ENCODE measurements at regions not wholly inside any gene's neighbourhood (a gene's known extent, or its start where the extent isn't known, plus 50 kb on each side); places are given as distances from the start of the nearest gene placed in this dataset.

GRCh38 chrX:16222151-16222550 lies 54.9 kb downstream of the MAGEB17 start:
- ChIA-PET POLR2A (no interaction called here), CTCF (no interaction called here)
- no peak for TF ChIP-seq CTCF (IDR thresholded peaks at IDR 0.05; ENCODE audit: low read depth, low read length)
- H3K9me3 ChIP-seq (ENCODE audit: control insufficient read depth, insufficient read depth, low read length) = peaks cover 5% of the 10 kb centered on the region; the same call in 1 of the 2 replicates
- peak overlapping the region; percentile 47 for H3K27ac ChIP-seq (ENCODE audit: low read depth, low read length)
- no peaks in the 10 kb centered on the region for H3K27me3 ChIP-seq (ENCODE audit: control insufficient read depth, insufficient read depth, low read length)
- no peak overlapping the region for H3K4me3 ChIP-seq (ENCODE audit: low read depth, low read length)
- peak; percentile 18 for DNase-seq (ENCODE audit: low read depth, low spot score)

- POLR2A ChIA-PET = no interaction called here
- no peak for TF ChIP-seq CTCF (IDR thresholded peaks at IDR 0.05; ENCODE audit: low read depth, low read length)
- H3K4me3 ChIP-seq (ENCODE audit: low read depth, low read length) = no peak overlapping the region
- CTCF ChIA-PET = no interaction called here
- DNase-seq (ENCODE audit: low read depth, low spot score) = no peak
- no peak overlapping the region for H3K27ac ChIP-seq (ENCODE audit: low read depth, low read length)
- peaks cover 5% of the 10 kb centered on the region; the same call in 1 of the 2 replicates for H3K9me3 ChIP-seq (ENCODE audit: control insufficient read depth, insufficient read depth, low read length)
- no peaks in the 10 kb centered on the region for H3K27me3 ChIP-seq (ENCODE audit: control insufficient read depth, insufficient read depth, low read length)
Measured at GRCh38 chrX:16223385-16223784, 56.1 kb downstream of the MAGEB17 start.

GRCh38 chrX:16239211-16239610 lies 71.9 kb downstream of the MAGEB17 start:
- no peak for TF ChIP-seq CTCF (IDR thresholded peaks at IDR 0.05; ENCODE audit: low read depth, low read length)
- Histone ChIP-seq H3K27me3 (ENCODE audit: control insufficient read depth, insufficient read depth, low read length) (no peaks in the 10 kb centered on the region), H3K9me3 (ENCODE audit: control insufficient read depth, insufficient read depth, low read length) (no peaks in the 10 kb centered on the region), H3K4me3 (ENCODE audit: low read depth, low read length) (no peak overlapping the region), H3K27ac (ENCODE audit: low read depth, low read length) (no peak overlapping the region)
- ChIA-PET CTCF (no interaction called here), POLR2A (no interaction called here)
- DNase-seq (ENCODE audit: low read depth, low spot score) = peak; percentile 50

- H3K9me3 ChIP-seq (ENCODE audit: control insufficient read depth, insufficient read depth, low read length) = no peaks in the 10 kb centered on the region
- POLR2A ChIA-PET = no interaction called here
- H3K4me3 ChIP-seq (ENCODE audit: low read depth, low read length) = no peak overlapping the region
- no peak for TF ChIP-seq CTCF (IDR thresholded peaks at IDR 0.05; ENCODE audit: low read depth, low read length)
- CTCF ChIA-PET = no interaction called here
- no peaks in the 10 kb centered on the region for H3K27me3 ChIP-seq (ENCODE audit: control insufficient read depth, insufficient read depth, low read length)
- no peak for DNase-seq (ENCODE audit: low read depth, low spot score)
- H3K27ac ChIP-seq (ENCODE audit: low read depth, low read length) = no peak overlapping the region
Measured at GRCh38 chrX:16240231-16240905, 73.1 kb downstream of the MAGEB17 start.

GRCh38 chrX:16240968-16241367 lies 73.7 kb downstream of the MAGEB17 start:
- Histone ChIP-seq H3K4me3 (ENCODE audit: low read depth, low read length) (no peak overlapping the region), H3K27me3 (ENCODE audit: control insufficient read depth, insufficient read depth, low read length) (no peaks in the 10 kb centered on the region), H3K9me3 (ENCODE audit: control insufficient read depth, insufficient read depth, low read length) (no peaks in the 10 kb centered on the region), H3K27ac (ENCODE audit: low read depth, low read length) (no peak overlapping the region)
- no peak for DNase-seq (ENCODE audit: low read depth, low spot score)
- CTCF ChIA-PET = no interaction called here
- TF ChIP-seq CTCF (IDR thresholded peaks at IDR 0.05; ENCODE audit: low read depth, low read length) = no peak
- POLR2A ChIA-PET = no interaction called here
